ENCODE measurements at regions not wholly inside any gene's neighbourhood (a gene's known extent, or its start where the extent isn't known, plus 50 kb on each side); places are given as distances from the start of the nearest gene placed in this dataset.

GRCh38 chr7:41612798-41613197, 90.1 kb downstream of the INHBA start:
- TF ChIP-seq CTCF (conservative IDR thresholded peaks at IDR 0.05; ENCODE audit: low read depth in 2 of 2) = no peak
- TF ChIP-seq POLR2AphosphoS5 (IDR thresholded peaks at IDR 0.05; ENCODE audit: low read depth) = no peak
- TF ChIP-seq REST (IDR thresholded peaks at IDR 0.05; ENCODE audit: unreplicated experiment) = no peak
- no peak for TF ChIP-seq EZH2 (IDR thresholded peaks at IDR 0.05; ENCODE audit: low read depth, unreplicated experiment)
- TF ChIP-seq ZNF114 (CRISPR knock-in tag; IDR thresholded peaks at IDR 0.05) = no peak
- no peak for TF ChIP-seq EZH2phosphoT487 (IDR thresholded peaks at IDR 0.05; ENCODE audit: unreplicated experiment)
- no peak for TF ChIP-seq CREB1 (CRISPR knock-in tag; IDR thresholded peaks at IDR 0.05; ENCODE audit: low read depth)

Data from GM23338 (cell line).